Stomach (tissue), 4 donors: ENCODE measurements at regions not wholly inside any gene's neighbourhood (a gene's known extent, or its start where the extent isn't known, plus 50 kb on each side); places are given as distances from the start of the nearest gene placed in this dataset.

ENCODE experiments used
- CTCF ChIP-seq, 7 experiments: fragments of 450-650 bp in 4 of 7; fragments of 200-600 bp in 3 of 7; sonication (generic) in 3 of 7; IDR thresholded peaks; one replicate each; pipeline ENCODE4 v1.5.1; 2016 to 2019; ENCODE audit warnings: antibody characterized with exemption in 7 of 7, control low read depth in 2 of 7, mild to moderate bottlenecking in 1 of 7
- POLR2AphosphoS5 ChIP-seq, 3 donors: sonication (generic); formaldehyde crosslinking; IDR thresholded peaks; one replicate each; pipeline ENCODE4 v1.6.1; 2016; ENCODE audit warnings: antibody characterized with exemption in 3 of 3

- TF ChIP-seq CTCF (IDR thresholded peaks at IDR 0.05), result no peak
- no peak for TF ChIP-seq POLR2AphosphoS5 (IDR thresholded peaks at IDR 0.05)
These were observed 334.4 kb downstream of the SPRY1 start for GRCh38 chr4:123731035-123731434.
